ENCODE measurements at regions not wholly inside any gene's neighbourhood (a gene's known extent, or its start where the extent isn't known, plus 50 kb on each side); places are given as distances from the start of the nearest gene placed in this dataset.

- TF ChIP-seq EZH2phosphoT487 (IDR thresholded peaks at IDR 0.05; ENCODE audit: insufficient read depth, low read depth) (no peak), EZH2 (IDR thresholded peaks at IDR 0.05; ENCODE audit: insufficient read depth, poor library complexity, severe bottlenecking) (no peak)
Observed at GRCh38 chr15:97759363-97759762, 201.1 kb upstream of the ARRDC4 start.

Data from GM23248 (cell line).